ENCODE measurements at regions not wholly inside any gene's neighbourhood (a gene's known extent, or its start where the extent isn't known, plus 50 kb on each side); places are given as distances from the start of the nearest gene placed in this dataset.

GRCh38 chr12:98423963-98424362, 91.4 kb upstream of the TMPO start:
- TF ChIP-seq CTCF (IDR thresholded peaks at IDR 0.05; ENCODE audit: low read depth, low read length) (no peak), EZH2phosphoT487 (IDR thresholded peaks at IDR 0.05; ENCODE audit: low read depth) (no peak)

Data from OCI-LY3 (cell line).